ENCODE measurements at regions not wholly inside any gene's neighbourhood (a gene's known extent, or its start where the extent isn't known, plus 50 kb on each side); places are given as distances from the start of the nearest gene placed in this dataset.
"Not testable (repeated sequence)": the region's sequence is repeated elsewhere in the genome, so short reads cannot be mapped to it uniquely, and the experiment has no call there.

DNA sequence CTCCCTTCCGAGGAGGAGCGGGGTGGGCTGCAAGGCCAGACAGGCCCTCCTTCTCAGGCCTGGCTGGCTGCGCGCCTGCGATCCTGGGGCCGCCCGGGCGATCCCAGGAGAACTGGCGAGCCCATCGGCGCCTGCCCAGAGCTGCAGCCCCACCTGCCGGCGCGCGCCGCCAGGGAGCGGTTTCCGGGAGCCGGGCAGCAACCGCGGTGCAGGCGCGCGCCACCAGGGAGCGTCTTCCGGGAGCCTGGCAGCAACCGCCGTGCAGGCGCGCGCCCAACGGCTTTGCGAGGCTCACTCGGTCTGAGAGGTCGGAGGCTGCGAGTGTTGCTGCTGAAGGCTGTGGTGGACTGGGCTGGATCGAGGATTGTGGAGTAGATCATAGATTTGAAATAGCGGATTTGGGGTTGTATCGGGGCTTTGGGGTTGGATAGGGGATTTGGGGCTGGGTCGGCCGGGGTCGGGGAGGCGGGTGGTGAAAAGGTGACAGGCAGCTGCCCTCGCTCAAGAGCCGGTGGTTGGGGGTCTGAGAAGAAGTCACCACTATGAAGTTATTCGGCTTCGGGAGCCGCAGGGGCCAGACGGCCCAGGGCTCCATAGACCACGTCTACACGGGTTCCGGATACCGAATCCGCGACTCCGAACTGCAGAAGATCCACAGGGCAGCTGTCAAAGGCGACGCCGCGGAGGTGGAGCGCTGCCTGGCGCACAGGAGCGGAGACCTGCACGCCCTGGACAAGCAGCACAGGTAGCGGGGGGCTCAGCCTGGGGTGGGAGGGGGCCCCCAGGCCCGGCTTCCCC, 668.9 kb downstream of the SPATA31A6 start:
- peaks cover 11% of the 10 kb centered on the region for H3K27me3 Mint-ChIP-seq (ENCODE audit: insufficient read depth, unreplicated experiment)
- CTCF ChIA-PET; H3K9me3 Mint-ChIP-seq (ENCODE audit: unreplicated experiment); H3K4me3 Mint-ChIP-seq (ENCODE audit: unreplicated experiment); H3K27ac Mint-ChIP-seq (ENCODE audit: low read depth, unreplicated experiment); DNase-seq (ENCODE audit: unreplicated experiment); intact Hi-C loops (cut with micrococcal nuclease); H3K4me1 Mint-ChIP-seq (ENCODE audit: insufficient read depth, unreplicated experiment); H3K36me3 Mint-ChIP-seq (ENCODE audit: insufficient read depth, unreplicated experiment); BruUV-seq (replicated peaks); POLR2A ChIA-PET: not testable (repeated sequence)

DNA sequence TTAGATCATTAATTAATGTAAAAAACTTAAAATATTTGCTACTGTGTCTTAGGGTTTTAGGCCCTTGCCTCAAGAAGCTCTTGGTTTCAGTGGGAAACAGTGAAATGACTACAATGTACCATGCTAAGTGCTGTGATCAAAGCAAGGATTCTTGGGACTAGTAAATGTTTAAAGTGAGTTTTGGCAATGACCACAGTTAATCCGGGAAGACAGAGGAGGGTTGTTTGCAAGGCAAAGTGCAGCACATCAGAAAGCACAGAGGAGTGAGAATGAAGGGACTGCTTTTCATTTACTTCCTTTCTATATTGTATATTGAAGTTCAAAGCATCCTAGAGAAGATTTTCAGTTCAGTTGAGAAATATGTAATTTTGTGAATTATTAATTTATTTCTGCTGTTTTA, 676.7 kb downstream of the SPATA31A6 start:
- CTCF ChIA-PET; POLR2A ChIA-PET; H3K36me3 Mint-ChIP-seq (ENCODE audit: insufficient read depth, unreplicated experiment); intact Hi-C loops (cut with micrococcal nuclease); H3K27ac Mint-ChIP-seq (ENCODE audit: low read depth, unreplicated experiment); BruUV-seq (replicated peaks); H3K4me1 Mint-ChIP-seq (ENCODE audit: insufficient read depth, unreplicated experiment); H3K27me3 Mint-ChIP-seq (ENCODE audit: insufficient read depth, unreplicated experiment); DNase-seq (ENCODE audit: unreplicated experiment); H3K4me3 Mint-ChIP-seq (ENCODE audit: unreplicated experiment); H3K9me3 Mint-ChIP-seq (ENCODE audit: unreplicated experiment): not testable (repeated sequence)

DNA sequence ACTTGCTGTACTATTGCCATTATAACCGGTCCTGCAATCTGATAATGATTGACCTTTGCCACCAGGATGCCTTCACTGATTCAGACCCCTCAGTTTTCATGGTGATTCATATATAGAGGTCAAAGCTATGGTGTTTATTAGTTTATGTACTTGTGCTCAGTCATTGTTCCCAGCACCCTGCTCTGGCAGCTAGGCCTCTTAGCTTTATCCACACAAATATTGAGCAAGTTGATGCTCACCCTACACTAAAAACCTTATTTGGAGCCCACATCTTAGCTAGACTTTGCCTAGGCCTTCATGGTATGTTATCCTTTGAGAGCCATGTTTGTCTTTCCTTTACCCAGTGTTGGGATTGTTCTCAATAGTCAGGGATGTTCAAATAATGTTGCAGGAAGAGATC, 679.0 kb downstream of the SPATA31A6 start:
- POLR2A ChIA-PET; intact Hi-C loops (cut with micrococcal nuclease); H3K4me3 Mint-ChIP-seq (ENCODE audit: unreplicated experiment); DNase-seq (ENCODE audit: unreplicated experiment); BruUV-seq (replicated peaks); H3K9me3 Mint-ChIP-seq (ENCODE audit: unreplicated experiment); H3K27me3 Mint-ChIP-seq (ENCODE audit: insufficient read depth, unreplicated experiment); CTCF ChIA-PET; H3K36me3 Mint-ChIP-seq (ENCODE audit: insufficient read depth, unreplicated experiment); H3K4me1 Mint-ChIP-seq (ENCODE audit: insufficient read depth, unreplicated experiment); H3K27ac Mint-ChIP-seq (ENCODE audit: low read depth, unreplicated experiment): not testable (repeated sequence)
